Prostate gland (tissue), 2 donors: ENCODE measurements at regions not wholly inside any gene's neighbourhood (a gene's known extent, or its start where the extent isn't known, plus 50 kb on each side); places are given as distances from the start of the nearest gene placed in this dataset.

ENCODE experiments used
- POLR2A ChIP-seq: fragments of 450-650 bp; IDR thresholded peaks from one replicate; pipeline ENCODE4 v1.6.1; 2016; ENCODE audit warnings: antibody characterized with exemption, mild to moderate bottlenecking
- TF ChIP-seq, protein P1 (sequence below), 4 experiments: fragments of 200-600 bp in 2 of 4; fragments of 450-650 bp in 2 of 4; sonication (generic) in 2 of 4; IDR thresholded peaks; 1 replicate in 3 of 4; 2 replicates in 1 of 4; pipeline ENCODE4 v1.5.1; 2016 to 2019; ENCODE audit warnings: antibody characterized with exemption in 4 of 4, mild to moderate bottlenecking in 2 of 4, moderate library complexity in 2 of 4

- TF ChIP-seq POLR2A: no peak
- TF ChIP-seq, protein P1, sequence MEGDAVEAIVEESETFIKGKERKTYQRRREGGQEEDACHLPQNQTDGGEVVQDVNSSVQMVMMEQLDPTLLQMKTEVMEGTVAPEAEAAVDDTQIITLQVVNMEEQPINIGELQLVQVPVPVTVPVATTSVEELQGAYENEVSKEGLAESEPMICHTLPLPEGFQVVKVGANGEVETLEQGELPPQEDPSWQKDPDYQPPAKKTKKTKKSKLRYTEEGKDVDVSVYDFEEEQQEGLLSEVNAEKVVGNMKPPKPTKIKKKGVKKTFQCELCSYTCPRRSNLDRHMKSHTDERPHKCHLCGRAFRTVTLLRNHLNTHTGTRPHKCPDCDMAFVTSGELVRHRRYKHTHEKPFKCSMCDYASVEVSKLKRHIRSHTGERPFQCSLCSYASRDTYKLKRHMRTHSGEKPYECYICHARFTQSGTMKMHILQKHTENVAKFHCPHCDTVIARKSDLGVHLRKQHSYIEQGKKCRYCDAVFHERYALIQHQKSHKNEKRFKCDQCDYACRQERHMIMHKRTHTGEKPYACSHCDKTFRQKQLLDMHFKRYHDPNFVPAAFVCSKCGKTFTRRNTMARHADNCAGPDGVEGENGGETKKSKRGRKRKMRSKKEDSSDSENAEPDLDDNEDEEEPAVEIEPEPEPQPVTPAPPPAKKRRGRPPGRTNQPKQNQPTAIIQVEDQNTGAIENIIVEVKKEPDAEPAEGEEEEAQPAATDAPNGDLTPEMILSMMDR (IDR thresholded peaks at IDR 0.05): no peak
Measured at GRCh38 chr7:130881799-130882141, 147.8 kb upstream of the KLF14 start.
